Endodermal cell (in vitro differentiated cells): ENCODE measurements at regions not wholly inside any gene's neighbourhood (a gene's known extent, or its start where the extent isn't known, plus 50 kb on each side); places are given as distances from the start of the nearest gene placed in this dataset.

Experiments used
- DNase-seq: peaks from one replicate; pipeline ENCODE4 v3.0.0-alpha.2; 2017
- H3K27ac ChIP-seq: 2 replicates; pipeline ENCODE4 v1.5.1; 2013; ENCODE audit warnings: mild to moderate bottlenecking, low read depth, low read length, moderate library complexity
- H3K27me3 ChIP-seq: 2 replicates; pipeline ENCODE4 v1.6.1; 2013; ENCODE audit warnings: mild to moderate bottlenecking, low read length, moderate library complexity; ENCODE audit not compliant: insufficient read depth, control insufficient read depth, poor library complexity, severe bottlenecking
- H3K36me3 ChIP-seq: 2 replicates; pipeline ENCODE4 v1.7.0; 2013; ENCODE audit warnings: mild to moderate bottlenecking, low read length, moderate library complexity; ENCODE audit not compliant: control insufficient read depth, insufficient read depth
- H3K4me1 ChIP-seq: one replicate; pipeline ENCODE4 v1.7.0; 2013; ENCODE audit warnings: low read length; ENCODE audit not compliant: control insufficient read depth, insufficient read depth
- H3K4me3 ChIP-seq: 2 replicates; pipeline ENCODE4 v1.5.1; 2013; ENCODE audit warnings: mild to moderate bottlenecking, low read length, moderate library complexity
- H3K9ac ChIP-seq: 2 replicates; pipeline ENCODE4 v1.6.1; 2013; ENCODE audit warnings: mild to moderate bottlenecking, low read length, moderate library complexity; ENCODE audit not compliant: poor library complexity, severe bottlenecking; ENCODE audit errors: extremely low read depth
- H3K9me3 ChIP-seq: 2 replicates; pipeline ENCODE4 v1.6.1; 2013; ENCODE audit warnings: mild to moderate bottlenecking, low read length, moderate library complexity; ENCODE audit not compliant: control insufficient read depth
- H3K27ac Mint-ChIP-seq: 2 replicates; pipeline ENCODE4 v1.8.0; 2020; ENCODE audit warnings: mixed read lengths
- H3K27me3 Mint-ChIP-seq: 2 replicates; pipeline ENCODE4 v1.8.0; 2021; ENCODE audit warnings: mild to moderate bottlenecking, mixed read lengths; ENCODE audit not compliant: insufficient read depth
- H3K36me3 Mint-ChIP-seq: 2 replicates; pipeline ENCODE4 v1.8.0; 2020; ENCODE audit warnings: low read depth, mixed read lengths
- H3K4me1 Mint-ChIP-seq: 2 replicates; pipeline ENCODE4 v1.8.0; 2020; ENCODE audit warnings: mixed read lengths
- H3K4me3 Mint-ChIP-seq: 2 replicates; pipeline ENCODE4 v1.8.0; 2020; ENCODE audit warnings: mild to moderate bottlenecking, moderate library complexity, mixed read lengths
- H3K9me3 Mint-ChIP-seq: 2 replicates; pipeline ENCODE4 v1.8.0; 2020; ENCODE audit warnings: mild to moderate bottlenecking, mixed read lengths
- whole genome bisulfite sequencing, 2 experiments: methylation state at CpG; one replicate each; pipeline versions ENCODE4 v1.1.5 to v1.1.7; 2013; ENCODE audit warnings: missing lambda C conversion rate in 2 of 2, mixed read lengths in 1 of 2; ENCODE audit not compliant: insufficient coverage in 1 of 2, insufficient read length in 1 of 2; 5-methylcytosine and 5-hydroxymethylcytosine counted together
- TF ChIP-seq, protein P1 (sequence below): fragments of 200-600 bp; sonication (generic); conservative IDR thresholded peaks from 2 replicates; pipeline ENCODE4 v1.5.0; 2021; ENCODE audit warnings: antibody characterized with exemption, mild to moderate bottlenecking

DNA sequence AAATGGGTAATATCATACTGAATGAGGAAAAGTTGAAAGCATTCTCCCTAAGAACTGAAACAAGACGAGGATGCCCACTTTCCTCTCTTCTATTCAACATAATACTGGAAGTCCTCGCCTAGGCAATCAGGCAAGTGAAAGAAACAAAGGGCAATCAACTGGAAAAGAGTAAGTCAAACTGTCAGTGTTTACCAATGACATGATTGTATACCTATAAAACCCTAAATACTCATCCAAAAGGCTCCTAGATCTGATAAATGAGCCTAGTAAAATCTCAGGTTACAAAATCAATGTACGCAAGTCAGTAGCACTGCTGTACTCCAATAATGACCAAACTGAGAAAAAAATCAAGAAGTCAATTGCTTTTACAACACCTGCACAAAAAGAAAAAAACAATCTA, 575.8 kb upstream of the PRMT6 start:
- no peaks in the 10 kb centered on the region for H3K4me1 Mint-ChIP-seq
- DNase-seq: no peak
- Histone ChIP-seq H3K27ac (no peak overlapping the region), H3K4me1 (no peaks in the 10 kb centered on the region), H3K4me3 (no peak overlapping the region), H3K36me3 (no peaks in the 10 kb centered on the region), H3K9me3 (peaks cover 49% of the 10 kb centered on the region), H3K9ac (no peak overlapping the region), H3K27me3 (no peaks in the 10 kb centered on the region)
- WGBS, 2 experiments: 88% methylated on average over 3 of the region's 3 CpGs; no CpG with 5 or more reads in 1 of the 2 experiments
- H3K9me3 Mint-ChIP-seq: peaks cover 45% of the 10 kb centered on the region
- no peak overlapping the region for H3K4me3 Mint-ChIP-seq
- H3K27ac Mint-ChIP-seq: no peak overlapping the region
- TF ChIP-seq, protein P1, sequence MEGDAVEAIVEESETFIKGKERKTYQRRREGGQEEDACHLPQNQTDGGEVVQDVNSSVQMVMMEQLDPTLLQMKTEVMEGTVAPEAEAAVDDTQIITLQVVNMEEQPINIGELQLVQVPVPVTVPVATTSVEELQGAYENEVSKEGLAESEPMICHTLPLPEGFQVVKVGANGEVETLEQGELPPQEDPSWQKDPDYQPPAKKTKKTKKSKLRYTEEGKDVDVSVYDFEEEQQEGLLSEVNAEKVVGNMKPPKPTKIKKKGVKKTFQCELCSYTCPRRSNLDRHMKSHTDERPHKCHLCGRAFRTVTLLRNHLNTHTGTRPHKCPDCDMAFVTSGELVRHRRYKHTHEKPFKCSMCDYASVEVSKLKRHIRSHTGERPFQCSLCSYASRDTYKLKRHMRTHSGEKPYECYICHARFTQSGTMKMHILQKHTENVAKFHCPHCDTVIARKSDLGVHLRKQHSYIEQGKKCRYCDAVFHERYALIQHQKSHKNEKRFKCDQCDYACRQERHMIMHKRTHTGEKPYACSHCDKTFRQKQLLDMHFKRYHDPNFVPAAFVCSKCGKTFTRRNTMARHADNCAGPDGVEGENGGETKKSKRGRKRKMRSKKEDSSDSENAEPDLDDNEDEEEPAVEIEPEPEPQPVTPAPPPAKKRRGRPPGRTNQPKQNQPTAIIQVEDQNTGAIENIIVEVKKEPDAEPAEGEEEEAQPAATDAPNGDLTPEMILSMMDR: no peak
- no peaks in the 10 kb centered on the region for H3K27me3 Mint-ChIP-seq
- peaks cover 3% of the 10 kb centered on the region for H3K36me3 Mint-ChIP-seq

DNA sequence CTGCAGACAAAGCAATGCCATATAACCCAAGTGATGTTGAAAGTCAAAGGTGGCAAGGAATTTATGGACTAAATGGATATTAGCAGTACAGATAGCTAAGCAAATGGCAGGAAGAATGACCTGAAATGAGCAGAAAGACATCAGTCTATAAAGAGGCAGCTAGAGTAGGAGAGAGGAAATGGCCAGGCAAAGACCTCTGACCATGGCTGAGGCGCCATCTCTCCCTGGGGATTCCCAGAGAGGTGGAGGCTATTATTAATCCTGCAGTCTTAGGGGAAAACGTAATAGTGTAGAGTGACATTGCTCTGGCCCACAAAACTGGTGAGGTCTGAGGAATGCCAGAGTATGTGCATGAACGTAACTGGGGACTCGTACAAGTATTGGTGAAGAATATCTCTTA, 563.6 kb upstream of the PRMT6 start:
- H3K36me3 Mint-ChIP-seq: no peaks in the 10 kb centered on the region
- Histone ChIP-seq H3K9ac (no peak overlapping the region), H3K9me3 (peaks cover 10% of the 10 kb centered on the region), H3K4me1 (no peaks in the 10 kb centered on the region), H3K27me3 (no peaks in the 10 kb centered on the region), H3K27ac (no peak overlapping the region), H3K36me3 (no peaks in the 10 kb centered on the region), H3K4me3 (no peak overlapping the region)
- H3K27me3 Mint-ChIP-seq: no peaks in the 10 kb centered on the region
- WGBS, 2 experiments: 91 to 100% methylated on average over 3 to 4 of the region's 4 CpGs
- DNase-seq: no peak
- no peak overlapping the region for H3K27ac Mint-ChIP-seq
- H3K4me1 Mint-ChIP-seq: no peaks in the 10 kb centered on the region
- TF ChIP-seq, protein P1: no peak
- H3K9me3 Mint-ChIP-seq: peaks cover 4% of the 10 kb centered on the region
- H3K4me3 Mint-ChIP-seq: no peak overlapping the region

GRCh38 chr1:106494646-106495045, 561.8 kb upstream of the PRMT6 start:
- H3K36me3 Mint-ChIP-seq: no peaks in the 10 kb centered on the region
- H3K9me3 ChIP-seq: no peaks in the 10 kb centered on the region
- no peaks in the 10 kb centered on the region for H3K36me3 ChIP-seq
- H3K27ac ChIP-seq: no peak overlapping the region
- no peak overlapping the region for H3K9ac ChIP-seq
- no peak overlapping the region for H3K4me3 ChIP-seq
- H3K4me1 ChIP-seq: no peaks in the 10 kb centered on the region
- H3K27me3 Mint-ChIP-seq: no peaks in the 10 kb centered on the region
- DNase-seq: no peak
- H3K27ac Mint-ChIP-seq: no peak overlapping the region
- no peaks in the 10 kb centered on the region for H3K27me3 ChIP-seq
- no CpG with 5 or more reads among the region's 1 CpG for WGBS, 2 experiments
- TF ChIP-seq, protein P1: no peak
- H3K4me1 Mint-ChIP-seq: no peaks in the 10 kb centered on the region
- H3K9me3 Mint-ChIP-seq: no peaks in the 10 kb centered on the region
- no peak overlapping the region for H3K4me3 Mint-ChIP-seq
